GM12872 (cell line): ENCODE measurements at regions not wholly inside any gene's neighbourhood (a gene's known extent, or its start where the extent isn't known, plus 50 kb on each side); places are given as distances from the start of the nearest gene placed in this dataset.

ENCODE experiments used
- TF ChIP-seq, protein P1 (sequence below): IDR thresholded peaks from 3 replicates; pipeline ENCODE4 v1.5.1; 2011; ENCODE audit warnings: low read depth, mild to moderate bottlenecking, low read length, moderate library complexity; ENCODE audit not compliant: insufficient read depth

DNA sequence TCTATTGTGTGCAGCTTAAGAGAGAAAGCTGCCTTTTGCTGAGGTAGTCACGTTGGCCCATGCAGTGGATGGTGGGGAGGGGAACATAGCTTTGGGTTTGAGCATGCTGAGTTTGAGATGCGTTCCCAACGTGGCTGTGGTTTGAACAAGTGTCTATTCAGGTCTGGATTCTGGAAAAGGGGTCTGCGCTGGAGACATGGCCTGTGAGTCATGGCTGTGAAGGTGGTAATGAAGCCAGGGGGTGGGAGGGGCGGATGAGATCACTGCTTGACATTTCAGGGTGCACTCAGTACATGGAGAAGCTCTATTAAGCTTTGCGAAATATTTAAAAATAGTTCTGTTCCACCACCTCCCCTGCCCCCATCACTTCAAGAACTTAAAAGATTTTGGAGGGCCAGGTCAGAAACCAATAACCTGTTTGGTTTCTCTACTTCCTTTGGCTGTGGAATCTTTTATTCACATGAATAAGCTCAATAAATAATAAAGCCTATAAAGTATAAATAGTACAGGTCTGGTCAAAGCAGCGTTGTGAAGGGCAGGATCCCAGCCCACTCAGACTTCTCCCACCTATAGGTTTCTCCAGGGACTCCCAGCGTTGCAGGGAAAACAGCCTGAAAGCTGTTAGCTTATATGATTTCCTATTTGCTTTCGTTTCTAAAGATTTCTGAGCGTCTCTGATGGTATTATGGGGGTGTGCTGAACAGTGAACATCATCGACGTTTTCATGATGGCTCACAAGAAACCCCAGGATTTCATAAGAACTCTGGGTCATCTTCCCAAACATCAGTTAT, 189.9 kb downstream of the NSG2 start:
- TF ChIP-seq, protein P1, sequence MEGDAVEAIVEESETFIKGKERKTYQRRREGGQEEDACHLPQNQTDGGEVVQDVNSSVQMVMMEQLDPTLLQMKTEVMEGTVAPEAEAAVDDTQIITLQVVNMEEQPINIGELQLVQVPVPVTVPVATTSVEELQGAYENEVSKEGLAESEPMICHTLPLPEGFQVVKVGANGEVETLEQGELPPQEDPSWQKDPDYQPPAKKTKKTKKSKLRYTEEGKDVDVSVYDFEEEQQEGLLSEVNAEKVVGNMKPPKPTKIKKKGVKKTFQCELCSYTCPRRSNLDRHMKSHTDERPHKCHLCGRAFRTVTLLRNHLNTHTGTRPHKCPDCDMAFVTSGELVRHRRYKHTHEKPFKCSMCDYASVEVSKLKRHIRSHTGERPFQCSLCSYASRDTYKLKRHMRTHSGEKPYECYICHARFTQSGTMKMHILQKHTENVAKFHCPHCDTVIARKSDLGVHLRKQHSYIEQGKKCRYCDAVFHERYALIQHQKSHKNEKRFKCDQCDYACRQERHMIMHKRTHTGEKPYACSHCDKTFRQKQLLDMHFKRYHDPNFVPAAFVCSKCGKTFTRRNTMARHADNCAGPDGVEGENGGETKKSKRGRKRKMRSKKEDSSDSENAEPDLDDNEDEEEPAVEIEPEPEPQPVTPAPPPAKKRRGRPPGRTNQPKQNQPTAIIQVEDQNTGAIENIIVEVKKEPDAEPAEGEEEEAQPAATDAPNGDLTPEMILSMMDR = no peak

DNA sequence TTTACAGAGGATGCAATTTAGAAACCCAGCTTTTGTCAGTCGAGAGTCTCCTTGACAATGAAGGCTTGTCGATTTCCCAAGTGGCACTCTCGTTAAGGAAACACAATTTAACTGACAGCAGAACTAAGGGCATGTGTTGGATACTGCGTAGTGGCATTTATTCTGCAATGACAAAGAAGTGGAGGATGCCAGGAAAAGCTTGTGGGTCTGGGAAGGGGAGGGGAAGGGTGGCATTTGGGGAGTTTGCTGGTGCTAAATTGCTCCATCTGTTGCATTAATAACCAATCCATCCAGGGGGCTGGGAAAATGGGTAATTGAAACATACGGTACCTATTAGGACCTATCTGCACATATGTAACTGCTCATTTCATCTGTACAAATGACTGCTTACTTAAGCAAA, 190.6 kb downstream of the NSG2 start:
- TF ChIP-seq, protein P1 = no peak

DNA sequence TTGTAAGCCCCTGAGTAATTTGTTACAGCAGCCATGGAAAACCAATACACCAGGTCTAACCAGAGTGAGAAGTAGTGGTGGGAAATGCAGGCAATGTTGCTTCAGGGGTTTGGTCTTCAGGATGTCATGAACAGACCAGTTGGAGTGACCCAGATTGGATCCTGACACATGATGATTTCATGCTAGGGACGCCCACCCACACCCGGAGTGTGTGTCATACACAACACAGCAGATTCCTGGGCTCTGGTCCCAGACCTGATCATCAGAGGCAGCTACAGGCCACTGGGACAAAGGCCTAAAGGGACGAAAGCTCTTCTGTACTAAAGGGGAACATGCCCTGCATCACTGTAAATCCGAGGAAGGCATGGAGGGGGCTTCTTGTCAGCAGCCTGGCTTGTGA, 194.2 kb downstream of the NSG2 start:
- TF ChIP-seq, protein P1 = no peak

DNA sequence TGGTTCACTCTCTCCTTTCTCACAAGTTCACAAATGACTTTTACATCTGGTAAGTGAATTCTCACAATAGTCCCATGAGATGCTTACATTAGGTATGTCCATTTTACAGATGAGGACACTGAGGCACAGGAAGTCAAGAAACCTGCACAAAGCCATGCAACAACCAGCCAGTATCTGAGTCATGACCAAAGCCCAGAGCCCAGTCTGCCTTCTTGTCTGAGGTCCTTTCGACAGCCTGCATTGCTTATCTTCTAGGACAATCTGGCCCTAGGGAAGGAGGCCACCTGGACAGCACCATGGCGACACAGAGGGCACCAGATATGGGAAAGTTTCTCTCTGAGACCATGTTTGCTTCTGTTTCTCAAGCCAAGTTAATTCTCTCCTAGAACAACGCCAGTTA, 197.1 kb downstream of the NSG2 start:
- TF ChIP-seq, protein P1 = no peak

GRCh38 chr5:174243904-174244303, 198.4 kb downstream of the NSG2 start:
- TF ChIP-seq, protein P1 = no peak

DNA sequence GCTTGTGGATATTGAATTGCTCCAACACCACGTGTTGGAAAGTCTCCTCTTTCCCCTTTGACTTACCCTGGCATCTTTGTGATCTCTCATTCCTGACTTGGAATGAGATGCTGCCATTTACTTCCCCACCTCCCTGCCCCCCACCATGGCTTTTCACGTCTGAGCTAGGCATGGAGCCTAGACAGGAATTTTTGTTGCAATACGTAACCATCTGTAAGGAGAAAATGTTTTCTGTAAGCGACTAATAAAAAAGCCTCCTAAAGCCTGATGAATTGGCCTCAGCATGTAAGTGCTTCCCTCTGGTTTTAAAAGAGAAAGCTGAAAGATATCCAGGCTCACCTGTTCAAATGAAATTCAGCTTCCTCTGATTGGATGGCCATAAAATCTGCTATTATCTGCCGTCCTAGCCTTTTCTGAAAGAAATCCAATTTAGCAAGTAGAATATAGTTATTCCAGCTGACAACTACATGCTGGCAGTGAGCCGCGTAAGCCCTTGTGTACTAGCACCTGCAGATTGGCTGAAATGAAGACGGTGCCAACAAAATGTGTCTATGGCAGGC, 200.1 kb downstream of the NSG2 start:
- TF ChIP-seq, protein P1 = no peak

- TF ChIP-seq, protein P1 = no peak
Measured at GRCh38 chr5:174246743-174247142, 201.2 kb downstream of the NSG2 start.
